Upper lobe of left lung (tissue), 6 donors: ENCODE measurements at regions not wholly inside any gene's neighbourhood (a gene's known extent, or its start where the extent isn't known, plus 50 kb on each side); places are given as distances from the start of the nearest gene placed in this dataset.

Experiments
- ATAC-seq, 2 donors: fragments of 200-7000 bp; cut with Tn5 transposase; one replicate each; pipeline ENCODE4 v1.9.1; 2022; ENCODE audit warnings: mild to moderate bottlenecking in 2 of 2, moderate library complexity in 2 of 2; ENCODE audit not compliant: low FRiP score in 2 of 2
- DNase-seq, 2 donors: peaks; one replicate each; pipeline ENCODE4 v3.0.0-alpha.2; 2019 to 2020
- H3K27ac ChIP-seq, 4 donors: fragments of 200-600 bp; sonication (generic); one replicate each; pipeline ENCODE4 v1.5.1; 2016 to 2019
- H3K27me3 ChIP-seq, 4 donors: fragments of 200-600 bp; sonication (generic); one replicate each; pipeline ENCODE4 v1.5.1; 2017 to 2019
- H3K36me3 ChIP-seq, 4 donors: fragments of 200-600 bp; sonication (generic); one replicate each; pipeline ENCODE4 v1.5.1; 2016 to 2019
- H3K4me1 ChIP-seq, 4 donors: fragments of 200-600 bp; sonication (generic); one replicate each; pipeline ENCODE4 v1.5.1; 2018 to 2019
- H3K4me3 ChIP-seq, 4 donors: fragments of 200-600 bp; sonication (generic); one replicate each; pipeline ENCODE4 v1.5.1; 2017 to 2019; ENCODE audit warnings: mild to moderate bottlenecking in 2 of 4, moderate library complexity in 1 of 4
- H3K9me3 ChIP-seq, 4 donors: fragments of 200-600 bp; sonication (generic); one replicate each; pipeline ENCODE4 v1.5.1; 2018 to 2019
- CTCF ChIP-seq, 6 experiments: fragments of 450-650 bp in 4 of 6; fragments of 200-600 bp in 2 of 6; sonication (generic) in 2 of 6; IDR thresholded peaks; one replicate each; pipeline ENCODE4 v1.5.1; 2016 to 2019; ENCODE audit warnings: antibody characterized with exemption in 6 of 6
- EP300 ChIP-seq, 4 donors: sonication (generic); formaldehyde crosslinking; IDR thresholded peaks; one replicate each; pipeline ENCODE4 v1.5.1; 2017; ENCODE audit warnings: antibody characterized with exemption in 4 of 4, control low read depth in 2 of 4
- POLR2A ChIP-seq, 4 donors: fragments of 450-650 bp; IDR thresholded peaks; one replicate each; pipeline ENCODE4 v1.5.1; 2016 to 2017; ENCODE audit warnings: antibody characterized with exemption in 4 of 4, mild to moderate bottlenecking in 2 of 4
- POLR2AphosphoS5 ChIP-seq, 2 donors: sonication (generic); formaldehyde crosslinking; IDR thresholded peaks; one replicate each; pipeline ENCODE4 v1.5.1; 2017; ENCODE audit warnings: antibody characterized with exemption in 2 of 2
- WGBS, 2 donors: methylation state at CpG; one replicate each; pipeline ENCODE4 v1.1.5; 2017 to 2018; 5-methylcytosine and 5-hydroxymethylcytosine counted together
- donor health status: DM: no; HTN: no; CAD: no; lungs with moderate emphysema.
- donor health status: DM: no; HTN: yes; CAD: no; lungs with severe emphysema.

GRCh38 chr19:27765912-27766725 is 1446.8 kb downstream of the UQCRFS1 start:
- TF ChIP-seq EP300 (IDR thresholded peaks at IDR 0.05) (no peak), POLR2AphosphoS5 (IDR thresholded peaks at IDR 0.05) (no peak), CTCF (IDR thresholded peaks at IDR 0.05) (no peak), POLR2A (IDR thresholded peaks at IDR 0.05) (no peak)
- H3K27ac ChIP-seq, result no peak overlapping the region
- no peaks in the 10 kb centered on the region for H3K4me1 ChIP-seq
- H3K4me3 ChIP-seq, result no peak overlapping the region
- no peaks in the 10 kb centered on the region for H3K27me3 ChIP-seq
- DNase-seq (no peak), ATAC-seq (no peak)
- no peaks in the 10 kb centered on the region for H3K36me3 ChIP-seq
- 87 to 92% methylated on average over 8 to 12 of the region's 12 CpGs for WGBS, 2 donors
- peaks cover 0 to 63% (median 25%) of the 10 kb centered on the region in 4 donors for H3K9me3 ChIP-seq

- WGBS, 2 donors, result 74 to 82% methylated on average over 4 to 7 of the region's 7 CpGs
- Histone ChIP-seq H3K4me3 (no peak overlapping the region), H3K9me3 (peaks cover 0 to 65% (median 26%) of the 10 kb centered on the region in 4 donors), H3K27ac (no peak overlapping the region), H3K4me1 (no peaks in the 10 kb centered on the region), H3K36me3 (no peaks in the 10 kb centered on the region), H3K27me3 (no peaks in the 10 kb centered on the region)
- TF ChIP-seq POLR2A (IDR thresholded peaks at IDR 0.05), result no peak
- no peak for TF ChIP-seq EP300 (IDR thresholded peaks at IDR 0.05)
- no peak for TF ChIP-seq POLR2AphosphoS5 (IDR thresholded peaks at IDR 0.05)
- no peak for TF ChIP-seq CTCF (IDR thresholded peaks at IDR 0.05)
- DNase-seq (no peak), ATAC-seq (no peak)
Observed at GRCh38 chr19:27765397-27765796, 1447.6 kb downstream of the UQCRFS1 start.

GRCh38 chr19:27764186-27764804 is 1448.7 kb downstream of the UQCRFS1 start:
- no peak for ATAC-seq

GRCh38 chr19:27762933-27763332 is 1450.0 kb downstream of the UQCRFS1 start:
- TF ChIP-seq POLR2A (IDR thresholded peaks at IDR 0.05) (no peak), POLR2AphosphoS5 (IDR thresholded peaks at IDR 0.05) (no peak), CTCF (IDR thresholded peaks at IDR 0.05) (no peak), EP300 (IDR thresholded peaks at IDR 0.05) (no peak)
- H3K9me3 ChIP-seq, result peaks cover 0 to 58% (median 19%) of the 10 kb centered on the region in 4 donors
- no peaks in the 10 kb centered on the region for H3K36me3 ChIP-seq
- H3K4me3 ChIP-seq, result no peak overlapping the region
- WGBS, 2 donors, result 77 to 86% methylated on average over 4 of the region's 4 CpGs
- ATAC-seq (no peak), DNase-seq (no peak)
- no peaks in the 10 kb centered on the region for H3K4me1 ChIP-seq
- no peaks in the 10 kb centered on the region for H3K27me3 ChIP-seq
- no peak overlapping the region for H3K27ac ChIP-seq

More at GRCh38 chr19:27764186-27764804, 1448.7 kb downstream of the UQCRFS1 start:
- Histone ChIP-seq H3K27me3 (no peaks in the 10 kb centered on the region), H3K36me3 (no peaks in the 10 kb centered on the region), H3K27ac (no peak overlapping the region), H3K4me1 (no peaks in the 10 kb centered on the region), H3K9me3 (peaks cover 0 to 68% (median 24%) of the 10 kb centered on the region in 4 donors), H3K4me3 (no peak overlapping the region)
- TF ChIP-seq POLR2AphosphoS5 (IDR thresholded peaks at IDR 0.05), result no peak
- no peak for TF ChIP-seq CTCF (IDR thresholded peaks at IDR 0.05)
- no peak for TF ChIP-seq EP300 (IDR thresholded peaks at IDR 0.05)
- TF ChIP-seq POLR2A (IDR thresholded peaks at IDR 0.05), result no peak
- WGBS, 2 donors, result 93 to 95% methylated on average over 4 to 5 of the region's 5 CpGs
- DNase-seq, result no peak
